IMR-90 (cell line): ENCODE measurements at regions not wholly inside any gene's neighbourhood (a gene's known extent, or its start where the extent isn't known, plus 50 kb on each side); places are given as distances from the start of the nearest gene placed in this dataset.

Experiments used
- FOS ChIP-seq: fragments of 150-350 bp; IDR thresholded peaks from 2 replicates; pipeline ENCODE4 v1.6.1; 2016; ENCODE audit warnings: low read depth, low read length
- MAFK ChIP-seq: IDR thresholded peaks from 2 replicates; pipeline ENCODE4 v1.6.1; 2012; ENCODE audit warnings: low read depth, low read length, improper control_type of control experiment
- MAZ ChIP-seq: IDR thresholded peaks from 2 replicates; pipeline ENCODE4 v1.6.1; 2012; ENCODE audit warnings: low read depth, mild to moderate bottlenecking, low read length, improper control_type of control experiment, moderate library complexity, borderline replicate concordance
- MXI1 ChIP-seq: IDR thresholded peaks from 2 replicates; pipeline ENCODE4 v1.6.1; 2012; ENCODE audit warnings: low read depth, mild to moderate bottlenecking, low read length, moderate library complexity, borderline replicate concordance
- NFE2L2 ChIP-seq: fragments of 150-350 bp; IDR thresholded peaks from 2 replicates; pipeline ENCODE4 v1.6.1; 2016; ENCODE audit warnings: low read depth, mild to moderate bottlenecking, low read length
- POLR2A ChIP-seq: IDR thresholded peaks from 2 replicates; pipeline ENCODE4 v1.6.1; 2012; ENCODE audit warnings: mild to moderate bottlenecking, low read depth, low read length
- RAD21 ChIP-seq: IDR thresholded peaks from 2 replicates; pipeline ENCODE4 v1.6.1; 2012; ENCODE audit warnings: low read length, improper control_type of control experiment
- SMC3 ChIP-seq: fragments of 150-350 bp; IDR thresholded peaks from 2 replicates; pipeline ENCODE4 v1.6.1; 2016; ENCODE audit warnings: low read depth, mild to moderate bottlenecking, antibody characterized with exemption, low read length, moderate library complexity
- TF ChIP-seq, protein P1 (sequence below): conservative IDR thresholded peaks from 2 replicates; pipeline ENCODE4 v1.5.1; 2012; ENCODE audit warnings: mild to moderate bottlenecking, low read depth, low read length, improper control_type of control experiment
- TF ChIP-seq, protein P2 (sequence below): fragments of 150-350 bp; IDR thresholded peaks from 2 replicates; pipeline ENCODE4 v1.6.1; 2017; ENCODE audit warnings: mild to moderate bottlenecking, antibody characterized with exemption, low read length, low read depth

DNA sequence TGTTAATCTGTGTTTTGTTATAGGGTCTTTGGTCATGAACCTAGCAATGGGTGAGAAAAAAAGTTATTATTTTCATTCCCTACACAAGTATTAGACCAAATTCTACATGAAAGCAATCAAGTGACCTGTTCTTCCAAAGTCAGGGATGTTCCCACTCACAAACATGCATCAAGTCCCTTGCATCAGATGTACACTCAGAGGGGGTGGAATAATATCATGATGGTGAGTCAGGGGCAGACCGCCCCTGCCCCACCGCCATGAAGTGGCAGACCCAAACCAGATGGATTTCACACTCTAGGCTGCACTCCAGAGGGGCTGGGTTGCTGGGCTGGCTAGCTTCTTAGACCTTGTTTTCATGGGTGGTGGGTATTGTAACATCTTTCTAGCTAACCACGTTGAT is 91.4 kb downstream of the ACAA2 start:
- TF ChIP-seq SMC3: no peak
- TF ChIP-seq, protein P1, sequence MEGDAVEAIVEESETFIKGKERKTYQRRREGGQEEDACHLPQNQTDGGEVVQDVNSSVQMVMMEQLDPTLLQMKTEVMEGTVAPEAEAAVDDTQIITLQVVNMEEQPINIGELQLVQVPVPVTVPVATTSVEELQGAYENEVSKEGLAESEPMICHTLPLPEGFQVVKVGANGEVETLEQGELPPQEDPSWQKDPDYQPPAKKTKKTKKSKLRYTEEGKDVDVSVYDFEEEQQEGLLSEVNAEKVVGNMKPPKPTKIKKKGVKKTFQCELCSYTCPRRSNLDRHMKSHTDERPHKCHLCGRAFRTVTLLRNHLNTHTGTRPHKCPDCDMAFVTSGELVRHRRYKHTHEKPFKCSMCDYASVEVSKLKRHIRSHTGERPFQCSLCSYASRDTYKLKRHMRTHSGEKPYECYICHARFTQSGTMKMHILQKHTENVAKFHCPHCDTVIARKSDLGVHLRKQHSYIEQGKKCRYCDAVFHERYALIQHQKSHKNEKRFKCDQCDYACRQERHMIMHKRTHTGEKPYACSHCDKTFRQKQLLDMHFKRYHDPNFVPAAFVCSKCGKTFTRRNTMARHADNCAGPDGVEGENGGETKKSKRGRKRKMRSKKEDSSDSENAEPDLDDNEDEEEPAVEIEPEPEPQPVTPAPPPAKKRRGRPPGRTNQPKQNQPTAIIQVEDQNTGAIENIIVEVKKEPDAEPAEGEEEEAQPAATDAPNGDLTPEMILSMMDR: no peak
- TF ChIP-seq, protein P2, sequence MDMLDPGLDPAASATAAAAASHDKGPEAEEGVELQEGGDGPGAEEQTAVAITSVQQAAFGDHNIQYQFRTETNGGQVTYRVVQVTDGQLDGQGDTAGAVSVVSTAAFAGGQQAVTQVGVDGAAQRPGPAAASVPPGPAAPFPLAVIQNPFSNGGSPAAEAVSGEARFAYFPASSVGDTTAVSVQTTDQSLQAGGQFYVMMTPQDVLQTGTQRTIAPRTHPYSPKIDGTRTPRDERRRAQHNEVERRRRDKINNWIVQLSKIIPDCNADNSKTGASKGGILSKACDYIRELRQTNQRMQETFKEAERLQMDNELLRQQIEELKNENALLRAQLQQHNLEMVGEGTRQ: no peak
- TF ChIP-seq POLR2A: no peak
- no peak for TF ChIP-seq MAFK
- no peak for TF ChIP-seq FOS
- no peak for TF ChIP-seq RAD21
- no peak for TF ChIP-seq MAZ
- no peak for TF ChIP-seq MXI1
- TF ChIP-seq NFE2L2: no peak
